ENCODE measurements at regions not wholly inside any gene's neighbourhood (a gene's known extent, or its start where the extent isn't known, plus 50 kb on each side); places are given as distances from the start of the nearest gene placed in this dataset.

- peak; percentile 60 for DNase-seq (ENCODE audit: low spot score)
These were observed 624.9 kb upstream of the FANCL start for GRCh38 chr2:58866040-58866439.

GRCh38 chr2:58865436-58865835 lies 624.3 kb upstream of the FANCL start:
- DNase-seq (ENCODE audit: low spot score): no peak

GRCh38 chr2:58862244-58862643 lies 621.1 kb upstream of the FANCL start:
- DNase-seq (ENCODE audit: low spot score): no peak

- no peak for DNase-seq (ENCODE audit: low spot score)
These were observed 619.5 kb upstream of the FANCL start for GRCh38 chr2:58860586-58860985.

GRCh38 chr2:58856100-58856499 lies 615.0 kb upstream of the FANCL start:
- no peak for DNase-seq (ENCODE audit: low spot score)

GRCh38 chr2:58853420-58853819 lies 612.3 kb upstream of the FANCL start:
- DNase-seq (ENCODE audit: low spot score): no peak

- DNase-seq (ENCODE audit: low spot score): no peak
These were observed 611.8 kb upstream of the FANCL start for GRCh38 chr2:58852905-58853304.

GRCh38 chr2:58852243-58852642 lies 611.1 kb upstream of the FANCL start:
- DNase-seq (ENCODE audit: low spot score): no peak

GRCh38 chr2:58851598-58851997 lies 610.5 kb upstream of the FANCL start:
- DNase-seq (ENCODE audit: low spot score): no peak

GRCh38 chr2:58845011-58845410 lies 603.9 kb upstream of the FANCL start:
- no peak for DNase-seq (ENCODE audit: low spot score)

GRCh38 chr2:58842501-58843155 lies 601.5 kb upstream of the FANCL start:
- DNase-seq (ENCODE audit: low spot score): no peak

GRCh38 chr2:58834404-58834803 lies 593.3 kb upstream of the FANCL start:
- DNase-seq (ENCODE audit: low spot score): peak; percentile 67

- DNase-seq (ENCODE audit: low spot score): no peak
These were observed 585.7 kb upstream of the FANCL start for GRCh38 chr2:58826795-58827194.

- no peak for DNase-seq (ENCODE audit: low spot score)
These were observed 571.7 kb upstream of the FANCL start for GRCh38 chr2:58812771-58813344.

- DNase-seq (ENCODE audit: low spot score): no peak
These were observed 564.0 kb upstream of the FANCL start for GRCh38 chr2:58805126-58805525.

GRCh38 chr2:58803192-58803591 lies 562.1 kb upstream of the FANCL start:
- DNase-seq (ENCODE audit: low spot score): no peak

- no peak for DNase-seq (ENCODE audit: low spot score)
These were observed 559.8 kb upstream of the FANCL start for GRCh38 chr2:58800881-58801280.

- no peak for DNase-seq (ENCODE audit: low spot score)
These were observed 557.6 kb upstream of the FANCL start for GRCh38 chr2:58798676-58799208.

- no peak for DNase-seq (ENCODE audit: low spot score)
These were observed 555.2 kb upstream of the FANCL start for GRCh38 chr2:58796239-58796910.

- no peak for DNase-seq (ENCODE audit: low spot score)
These were observed 553.8 kb upstream of the FANCL start for GRCh38 chr2:58794916-58795315.

GRCh38 chr2:58794103-58794502 lies 553.0 kb upstream of the FANCL start:
- no peak for DNase-seq (ENCODE audit: low spot score)

- no peak for DNase-seq (ENCODE audit: low spot score)
These were observed 547.3 kb upstream of the FANCL start for GRCh38 chr2:58788402-58788801.

GRCh38 chr2:58770846-58771245 lies 529.7 kb upstream of the FANCL start:
- no peak for DNase-seq (ENCODE audit: low spot score)

Measured in ecto neural progenitor cell (in vitro differentiated cells).